Stimulated activated CD4-positive, alpha-beta T cell treated with anti-CD3 and anti-CD28 coated beads, Interleukin-15, amount 100 ng/mL, for 24 hours (primary cell): ENCODE measurements at regions not wholly inside any gene's neighbourhood (a gene's known extent, or its start where the extent isn't known, plus 50 kb on each side); places are given as distances from the start of the nearest gene placed in this dataset.

Experiments
- DNase-seq: peaks from one replicate; pipeline ENCODE4 v3.0.0-alpha.2; 2020

GRCh38 chr3:124381575-124382333 is 348.5 kb upstream of the UMPS start:
- DNase-seq, result no peak

GRCh38 chr3:124383051-124383450 is 347.2 kb upstream of the UMPS start:
- no peak for DNase-seq

- DNase-seq, result no peak
Observed at GRCh38 chr3:124383846-124384466, 346.3 kb upstream of the UMPS start.

- DNase-seq, result no peak
Observed at GRCh38 chr3:124384527-124384926, 345.7 kb upstream of the UMPS start.

- no peak for DNase-seq
Observed at GRCh38 chr3:124385996-124386395, 344.3 kb upstream of the UMPS start.

- no peak for DNase-seq
Observed at GRCh38 chr3:124386996-124387595, 343.2 kb upstream of the UMPS start.

GRCh38 chr3:124391774-124392173 is 338.5 kb upstream of the UMPS start:
- DNase-seq, result no peak

- DNase-seq, result no peak
Observed at GRCh38 chr3:124393340-124393739, 336.9 kb upstream of the UMPS start.

- DNase-seq, result no peak
Observed at GRCh38 chr3:124395162-124395561, 335.1 kb upstream of the UMPS start.

GRCh38 chr3:124395584-124396338 is 334.5 kb upstream of the UMPS start:
- no peak for DNase-seq

GRCh38 chr3:124396339-124396950 is 333.8 kb upstream of the UMPS start:
- no peak for DNase-seq

GRCh38 chr3:124397088-124397487 is 333.2 kb upstream of the UMPS start:
- no peak for DNase-seq

GRCh38 chr3:124398594-124398993 is 331.7 kb upstream of the UMPS start:
- DNase-seq, result no peak

GRCh38 chr3:124401843-124402242 is 328.4 kb upstream of the UMPS start:
- no peak for DNase-seq

GRCh38 chr3:124402791-124403190 is 327.5 kb upstream of the UMPS start:
- DNase-seq, result no peak

- no peak for DNase-seq
Observed at GRCh38 chr3:124404621-124405020, 325.6 kb upstream of the UMPS start.

GRCh38 chr3:124407260-124407659 is 323.0 kb upstream of the UMPS start:
- no peak for DNase-seq

GRCh38 chr3:124409650-124410275 is 320.5 kb upstream of the UMPS start:
- DNase-seq, result no peak

- DNase-seq, result no peak
Observed at GRCh38 chr3:124410471-124410870, 319.8 kb upstream of the UMPS start.

- DNase-seq, result no peak
Observed at GRCh38 chr3:124411728-124412127, 318.5 kb upstream of the UMPS start.

GRCh38 chr3:124412644-124413043 is 317.6 kb upstream of the UMPS start:
- no peak for DNase-seq

GRCh38 chr3:124413393-124413792 is 316.9 kb upstream of the UMPS start:
- no peak for DNase-seq
